Activated naive CD8-positive, alpha-beta T cell treated with anti-CD3 and anti-CD28 coated beads, Interleukin-2, amount 10 ng/mL, durations not matched to agents 7 days and 5 days (primary cell): ENCODE measurements at regions not wholly inside any gene's neighbourhood (a gene's known extent, or its start where the extent isn't known, plus 50 kb on each side); places are given as distances from the start of the nearest gene placed in this dataset.

Experiments
- ATAC-seq: fragments of 150-1000 bp; cut with Tn5 transposase; one replicate; pipeline ENCODE4 v1.10.0; 2021; ENCODE audit warnings: low read depth, moderate library complexity
- POLR2A ChIA-PET: fragments of 350-600 bp; sonication (Branson Sonifier 250); formaldehyde crosslinking; loops from one replicate; lab custom pipeline; 2021; ENCODE audit warnings: antibody characterized with exemption; lab: Charles Lee
- DNase-seq: peaks from one replicate; pipeline ENCODE4 v3.0.0; 2021
- H3K27ac Mint-ChIP-seq: one replicate; pipeline ENCODE4 v1.8.0; 2022; ENCODE audit warnings: mild to moderate bottlenecking, mixed read lengths
- H3K27me3 Mint-ChIP-seq: one replicate; pipeline ENCODE4 v1.8.0; 2022; ENCODE audit warnings: mild to moderate bottlenecking, moderate library complexity, mixed read lengths
- H3K36me3 Mint-ChIP-seq: one replicate; pipeline ENCODE4 v1.8.0; 2021; ENCODE audit warnings: mild to moderate bottlenecking, mixed read lengths
- H3K4me1 Mint-ChIP-seq: one replicate; pipeline ENCODE4 v1.8.0; 2021; ENCODE audit warnings: mixed read lengths
- H3K4me3 Mint-ChIP-seq: one replicate; pipeline ENCODE4 v1.8.0; 2022; ENCODE audit warnings: mild to moderate bottlenecking, moderate library complexity, mixed read lengths
- H3K9me3 Mint-ChIP-seq: one replicate; pipeline ENCODE4 v1.8.0; 2021; ENCODE audit warnings: mixed read lengths

- Mint-ChIP-seq H3K27me3 (peaks cover 18% of the 10 kb centered on the region), H3K36me3 (no peaks in the 10 kb centered on the region), H3K4me3 (no peak overlapping the region), H3K4me1 (no peaks in the 10 kb centered on the region), H3K9me3 (peaks cover 2% of the 10 kb centered on the region), H3K27ac (no peak overlapping the region)
- POLR2A ChIA-PET = no interaction called here
- ATAC-seq (no peak), DNase-seq (no peak)
Measured at GRCh38 chr12:5138256-5138655, 94.6 kb downstream of the KCNA5 start.

DNA sequence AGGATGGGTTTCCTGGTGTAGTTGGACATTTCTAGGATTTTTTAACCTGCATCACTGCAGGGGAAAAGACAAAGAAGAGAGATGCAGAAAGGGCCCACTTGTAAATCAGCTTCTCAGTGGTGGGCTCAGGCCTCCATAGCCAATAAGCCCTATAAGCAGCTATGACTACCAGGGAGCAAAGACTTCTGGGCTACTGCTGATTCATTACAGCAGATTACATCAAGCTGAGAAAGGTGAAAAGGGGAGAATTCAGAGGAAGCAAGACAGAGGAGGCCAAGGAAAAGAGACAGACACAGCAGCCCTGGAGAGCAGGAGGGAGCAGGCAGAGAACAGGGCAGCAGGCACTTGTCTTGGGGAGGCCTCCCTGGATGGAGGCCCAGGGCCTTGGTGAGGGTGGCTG lies 95.2 kb downstream of the KCNA5 start:
- Mint-ChIP-seq H3K27ac (no peak overlapping the region), H3K4me3 (no peak overlapping the region), H3K4me1 (no peaks in the 10 kb centered on the region), H3K36me3 (no peaks in the 10 kb centered on the region), H3K27me3 (peaks cover 14% of the 10 kb centered on the region), H3K9me3 (peaks cover 2% of the 10 kb centered on the region)
- ATAC-seq (no peak), DNase-seq (no peak)
- POLR2A ChIA-PET = no interaction called here

GRCh38 chr12:5139751-5140150 lies 96.1 kb downstream of the KCNA5 start:
- no peak overlapping the region for H3K27ac Mint-ChIP-seq
- DNase-seq = no peak
- POLR2A ChIA-PET = no interaction called here

DNA sequence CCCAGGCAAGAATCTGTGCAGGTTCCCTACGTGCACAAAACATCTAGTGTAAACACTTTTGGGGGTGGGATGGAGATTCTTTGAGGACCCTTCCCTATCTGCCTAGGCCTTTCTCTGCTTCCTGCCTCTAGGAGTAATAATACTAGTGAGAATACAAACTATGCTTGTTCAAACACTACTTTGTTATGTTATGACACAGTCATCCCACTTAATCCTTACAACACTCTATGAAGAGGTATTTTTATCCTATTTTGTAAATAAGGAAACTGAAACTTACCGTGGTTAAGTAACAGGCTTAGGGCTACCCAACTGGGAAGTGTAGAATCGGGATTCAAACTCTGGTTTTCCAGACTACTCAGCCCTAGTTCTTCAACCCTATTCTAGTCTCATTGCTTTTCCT lies 96.5 kb downstream of the KCNA5 start:
- DNase-seq (no peak), ATAC-seq (no peak)
- POLR2A ChIA-PET = no interaction called here
- Mint-ChIP-seq H3K27ac (no peak overlapping the region), H3K4me1 (no peaks in the 10 kb centered on the region), H3K4me3 (no peak overlapping the region), H3K27me3 (peaks cover 8% of the 10 kb centered on the region), H3K9me3 (peaks cover 2% of the 10 kb centered on the region), H3K36me3 (no peaks in the 10 kb centered on the region)

More at GRCh38 chr12:5139751-5140150, 96.1 kb downstream of the KCNA5 start:
- no peak for ATAC-seq
- no peak overlapping the region for H3K4me3 Mint-ChIP-seq
- H3K36me3 Mint-ChIP-seq = no peaks in the 10 kb centered on the region
- peaks cover 2% of the 10 kb centered on the region for H3K9me3 Mint-ChIP-seq
- no peaks in the 10 kb centered on the region for H3K4me1 Mint-ChIP-seq
- peaks cover 12% of the 10 kb centered on the region for H3K27me3 Mint-ChIP-seq

DNA sequence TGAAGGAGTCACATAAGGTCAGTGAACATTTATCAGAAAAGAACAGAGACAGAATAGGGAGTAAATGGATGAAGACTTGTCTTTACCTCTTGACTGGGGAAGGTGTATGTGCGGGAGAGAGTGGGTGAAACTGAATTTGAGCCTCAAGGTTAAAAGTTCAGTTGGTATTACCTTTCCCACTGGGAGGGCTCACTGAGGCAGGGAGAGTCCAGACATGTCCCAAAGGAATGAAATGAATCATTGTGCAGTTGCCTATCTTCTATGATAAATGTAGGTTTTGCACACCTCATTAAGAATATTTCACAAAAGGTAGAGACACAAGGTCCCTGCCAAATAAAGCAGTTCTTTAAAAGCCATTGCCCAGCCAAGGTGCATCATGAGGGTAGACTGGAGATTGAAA lies 105.2 kb downstream of the KCNA5 start:
- Mint-ChIP-seq H3K4me3 (no peak overlapping the region), H3K36me3 (no peaks in the 10 kb centered on the region), H3K4me1 (no peaks in the 10 kb centered on the region), H3K27me3 (peaks cover 11% of the 10 kb centered on the region), H3K9me3 (no peaks in the 10 kb centered on the region), H3K27ac (no peak overlapping the region)
- POLR2A ChIA-PET = no interaction called here
- ATAC-seq (no peak), DNase-seq (no peak)

- Mint-ChIP-seq H3K36me3 (no peaks in the 10 kb centered on the region), H3K4me3 (no peak overlapping the region), H3K4me1 (no peaks in the 10 kb centered on the region), H3K27ac (no peak overlapping the region), H3K9me3 (no peaks in the 10 kb centered on the region), H3K27me3 (peaks cover 12% of the 10 kb centered on the region)
- ATAC-seq (no peak), DNase-seq (no peak)
- POLR2A ChIA-PET = no interaction called here
Measured at GRCh38 chr12:5154091-5154490, 110.4 kb downstream of the KCNA5 start.

DNA sequence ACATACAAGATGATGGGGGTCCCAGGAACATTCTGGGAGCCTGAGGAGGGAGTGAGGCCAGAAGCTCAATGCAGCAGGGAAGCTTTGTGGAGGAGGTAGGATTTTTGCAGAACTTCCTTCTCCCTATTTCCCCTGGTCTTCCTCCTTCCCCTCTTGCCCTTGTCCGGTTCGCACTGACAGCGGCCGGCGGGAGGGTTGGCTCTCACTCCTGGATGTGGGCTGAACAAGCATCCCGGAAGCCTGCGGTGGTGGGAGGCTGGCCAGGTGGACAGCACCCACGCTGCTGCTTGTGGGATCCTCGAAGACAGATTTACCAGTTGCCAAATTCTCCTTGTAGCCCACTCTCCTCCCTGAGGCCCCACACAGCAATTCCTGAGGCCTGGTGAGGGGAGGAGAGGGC lies 112.2 kb downstream of the KCNA5 start:
- no peak for DNase-seq
- H3K9me3 Mint-ChIP-seq = no peaks in the 10 kb centered on the region
- POLR2A ChIA-PET = no interaction called here
- H3K27me3 Mint-ChIP-seq = peaks cover 7% of the 10 kb centered on the region
- no peak overlapping the region for H3K4me3 Mint-ChIP-seq
- ATAC-seq = no peak
- no peak overlapping the region for H3K27ac Mint-ChIP-seq
- no peaks in the 10 kb centered on the region for H3K4me1 Mint-ChIP-seq
- H3K36me3 Mint-ChIP-seq = no peaks in the 10 kb centered on the region

GRCh38 chr12:5160827-5161226 lies 117.1 kb downstream of the KCNA5 start:
- H3K4me1 Mint-ChIP-seq = no peaks in the 10 kb centered on the region
- no peaks in the 10 kb centered on the region for H3K36me3 Mint-ChIP-seq
- no peak for ATAC-seq
- POLR2A ChIA-PET = no interaction called here
- H3K27ac Mint-ChIP-seq = no peak overlapping the region
- H3K27me3 Mint-ChIP-seq = peaks cover 10% of the 10 kb centered on the region
- H3K9me3 Mint-ChIP-seq = no peaks in the 10 kb centered on the region
- H3K4me3 Mint-ChIP-seq = no peak overlapping the region
- no peak for DNase-seq

- Mint-ChIP-seq H3K36me3 (no peaks in the 10 kb centered on the region), H3K27ac (no peak overlapping the region), H3K4me3 (no peak overlapping the region), H3K27me3 (peaks cover 7% of the 10 kb centered on the region), H3K4me1 (no peaks in the 10 kb centered on the region), H3K9me3 (no peaks in the 10 kb centered on the region)
- POLR2A ChIA-PET = no interaction called here
- no peak for DNase-seq
- ATAC-seq = no peak
Measured at GRCh38 chr12:5163661-5164060, 120.0 kb downstream of the KCNA5 start.

GRCh38 chr12:5165296-5165970 lies 121.8 kb downstream of the KCNA5 start:
- no peak overlapping the region for H3K27ac Mint-ChIP-seq
- no peaks in the 10 kb centered on the region for H3K9me3 Mint-ChIP-seq

GRCh38 chr12:5166976-5167375 lies 123.3 kb downstream of the KCNA5 start:
- Mint-ChIP-seq H3K36me3 (no peaks in the 10 kb centered on the region), H3K27ac (no peak overlapping the region), H3K9me3 (no peaks in the 10 kb centered on the region), H3K4me3 (no peak overlapping the region), H3K4me1 (no peaks in the 10 kb centered on the region), H3K27me3 (peaks cover 1% of the 10 kb centered on the region)
- POLR2A ChIA-PET = no interaction called here
- ATAC-seq (no peak), DNase-seq (no peak)

More at GRCh38 chr12:5165296-5165970, 121.8 kb downstream of the KCNA5 start:
- peaks cover 5% of the 10 kb centered on the region for H3K27me3 Mint-ChIP-seq
- H3K4me1 Mint-ChIP-seq = no peaks in the 10 kb centered on the region
- POLR2A ChIA-PET = no interaction called here
- no peak overlapping the region for H3K4me3 Mint-ChIP-seq
- H3K36me3 Mint-ChIP-seq = no peaks in the 10 kb centered on the region
- no peak for ATAC-seq
- DNase-seq = no peak

DNA sequence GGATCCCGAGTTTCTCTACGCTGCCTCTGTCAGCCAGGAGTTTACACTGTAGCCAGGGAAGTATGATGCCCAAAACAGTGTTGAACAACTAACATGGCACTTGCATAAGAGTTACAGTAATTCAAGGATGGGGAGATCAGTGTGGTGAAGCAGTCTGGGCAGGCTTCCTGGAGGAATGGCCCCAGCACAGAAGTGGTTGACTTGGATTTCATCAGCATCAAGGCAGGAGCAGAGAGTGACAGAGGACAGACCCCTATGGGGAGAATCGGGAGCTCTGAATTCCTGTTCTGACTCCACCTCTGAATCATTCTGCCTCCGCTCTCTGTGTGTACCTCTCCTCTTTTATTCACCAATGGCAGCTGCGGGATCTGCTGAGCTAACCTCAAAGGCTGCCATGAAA lies 124.5 kb downstream of the KCNA5 start:
- H3K36me3 Mint-ChIP-seq = no peaks in the 10 kb centered on the region
- POLR2A ChIA-PET = no interaction called here

DNA sequence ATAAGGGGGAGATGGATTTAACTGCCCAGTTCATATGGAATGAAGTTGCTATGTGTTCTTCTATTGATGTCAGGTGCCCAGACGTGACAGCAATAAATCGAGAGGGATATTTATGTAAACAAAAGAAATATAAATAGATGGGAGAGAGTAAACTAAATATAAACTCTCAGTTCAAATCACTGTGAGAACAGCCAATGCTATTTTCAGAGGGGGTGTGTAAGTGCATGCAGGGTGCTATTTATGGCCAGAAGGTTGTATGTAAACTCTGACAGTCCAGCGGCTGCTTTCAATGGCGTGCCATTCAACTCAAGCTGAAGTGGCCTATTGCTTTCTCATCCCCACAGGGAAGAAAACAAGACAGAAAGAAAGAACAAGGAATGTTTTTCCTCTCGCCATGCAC lies 127.2 kb downstream of the KCNA5 start:
- ATAC-seq (no peak), DNase-seq (no peak)
- Mint-ChIP-seq H3K27ac (no peak overlapping the region), H3K4me3 (no peak overlapping the region), H3K27me3 (no peaks in the 10 kb centered on the region), H3K9me3 (no peaks in the 10 kb centered on the region), H3K4me1 (no peaks in the 10 kb centered on the region), H3K36me3 (no peaks in the 10 kb centered on the region)
- POLR2A ChIA-PET = no interaction called here

More for the DNA sequence above, 124.5 kb downstream of the KCNA5 start:
- Mint-ChIP-seq H3K27me3 (no peaks in the 10 kb centered on the region), H3K4me3 (no peak overlapping the region), H3K27ac (no peak overlapping the region), H3K9me3 (no peaks in the 10 kb centered on the region), H3K4me1 (no peaks in the 10 kb centered on the region)
- DNase-seq (no peak), ATAC-seq (no peak)

DNA sequence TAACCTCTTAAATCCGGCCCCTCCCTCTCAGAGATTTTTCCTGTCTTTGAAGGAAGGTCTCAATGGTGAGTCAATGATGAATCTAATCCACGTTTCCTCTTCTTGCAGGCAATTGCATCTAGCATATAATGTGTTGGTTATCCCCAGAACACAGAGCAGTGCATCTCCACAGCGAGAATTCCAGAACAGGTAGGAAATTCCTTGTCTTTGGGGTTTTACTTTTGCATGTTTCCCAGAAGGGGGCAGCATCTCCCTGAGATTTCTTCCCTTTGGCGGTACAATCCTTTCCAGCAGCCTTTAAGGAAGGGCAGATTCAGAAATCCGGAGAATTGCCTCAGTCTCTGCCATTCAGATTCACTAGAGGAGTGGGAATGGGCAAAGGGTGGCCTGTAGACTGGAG lies 128.0 kb downstream of the KCNA5 start:
- DNase-seq (no peak), ATAC-seq (no peak)
- Mint-ChIP-seq H3K27me3 (no peaks in the 10 kb centered on the region), H3K4me3 (no peak overlapping the region), H3K36me3 (no peaks in the 10 kb centered on the region), H3K27ac (no peak overlapping the region), H3K4me1 (no peaks in the 10 kb centered on the region), H3K9me3 (no peaks in the 10 kb centered on the region)
- POLR2A ChIA-PET = no interaction called here

DNA sequence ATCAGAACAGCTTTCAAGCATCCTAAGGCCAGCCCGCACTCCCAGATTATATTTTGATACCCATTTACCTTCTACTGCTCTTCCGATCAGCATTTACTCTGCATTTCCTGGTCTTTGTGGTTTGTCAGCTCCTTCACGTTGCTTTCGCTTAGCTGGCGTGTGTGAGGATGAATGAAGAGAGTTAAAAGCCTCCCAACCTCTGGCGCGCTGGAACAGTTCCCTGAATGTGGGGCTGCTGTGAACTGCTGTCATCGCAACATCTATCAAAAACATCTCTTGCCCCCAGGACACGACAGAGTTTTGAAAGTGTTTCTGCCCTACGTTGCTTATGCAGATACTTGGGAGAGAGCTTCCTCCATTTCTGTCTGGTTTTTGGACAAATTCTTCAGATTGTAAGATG lies 129.2 kb downstream of the KCNA5 start:
- POLR2A ChIA-PET = no interaction called here
- ATAC-seq = no peak
- H3K27ac Mint-ChIP-seq = no peak overlapping the region
- no peaks in the 10 kb centered on the region for H3K27me3 Mint-ChIP-seq
- no peak overlapping the region for H3K4me3 Mint-ChIP-seq
- DNase-seq = no peak
- H3K9me3 Mint-ChIP-seq = no peaks in the 10 kb centered on the region
- no peaks in the 10 kb centered on the region for H3K4me1 Mint-ChIP-seq
- H3K36me3 Mint-ChIP-seq = no peaks in the 10 kb centered on the region
